A549 (cell line): ENCODE measurements at regions not wholly inside any gene's neighbourhood (a gene's known extent, or its start where the extent isn't known, plus 50 kb on each side); places are given as distances from the start of the nearest gene placed in this dataset.

Experiments used
- CTCF ChIP-seq: fragments of >200 bp; sonication (Bioruptor Twin); formaldehyde crosslinking; IDR thresholded peaks from 3 replicates; pipeline ENCODE4 v1.5.1; 2016
- MAZ ChIP-seq: fragments of 150-350 bp; IDR thresholded peaks from 2 replicates; pipeline ENCODE4 v1.6.1; 2014; ENCODE audit warnings: antibody characterized with exemption, low read depth, low read length, borderline replicate concordance
- MYC ChIP-seq: IDR thresholded peaks from 2 replicates; pipeline ENCODE4 v1.6.1; 2012; ENCODE audit warnings: mild to moderate bottlenecking, inconsistent platforms, low read length, improper control_type of control experiment, borderline replicate concordance

DNA sequence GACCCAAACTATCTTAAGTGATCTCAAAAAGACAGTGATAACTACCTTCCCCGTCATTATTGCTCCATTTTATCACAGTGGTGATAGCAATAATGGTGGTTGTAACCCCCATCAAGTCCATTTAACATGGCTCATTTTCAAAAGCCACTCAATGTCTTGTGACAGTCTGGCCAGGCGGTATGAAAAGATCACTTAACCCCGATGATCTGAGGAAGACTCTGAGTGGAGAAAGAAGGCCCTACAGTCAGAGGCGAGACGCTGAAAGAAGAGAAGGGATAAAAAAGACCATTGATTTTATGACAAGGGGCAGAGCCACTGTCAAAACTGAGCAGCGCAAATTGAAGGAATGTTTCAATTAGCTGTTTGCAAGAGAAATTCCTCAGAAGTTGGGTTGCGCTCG is 417.2 kb upstream of the PBX1 start:
- TF ChIP-seq CTCF, result no peak
- no peak for TF ChIP-seq MAZ
- no peak for TF ChIP-seq MYC
